Adrenal gland (tissue), 5 donors: ENCODE measurements at regions not wholly inside any gene's neighbourhood (a gene's known extent, or its start where the extent isn't known, plus 50 kb on each side); places are given as distances from the start of the nearest gene placed in this dataset.

Source experiments
- CTCF ChIP-seq, 6 experiments: fragments of 450-650 bp in 4 of 6; fragments of 200-600 bp in 2 of 6; sonication (generic) in 1 of 6; IDR thresholded peaks; 1 replicate in 5 of 6; 2 replicates in 1 of 6; pipeline versions ENCODE4 v1.5.1 to v1.8.0; 2016 to 2021; ENCODE audit warnings: antibody characterized with exemption in 6 of 6, mild to moderate bottlenecking in 2 of 6, moderate library complexity in 1 of 6
- POLR2A ChIP-seq, 2 donors: fragments of 450-650 bp; IDR thresholded peaks; one replicate each; pipeline ENCODE4 v1.6.1; 2017; ENCODE audit warnings: antibody characterized with exemption in 2 of 2, mild to moderate bottlenecking in 2 of 2, moderate library complexity in 1 of 2
- donor health status: DM: no; HTN: no; CAD: no.

GRCh38 chr6:85917522-85917921 lies 274.8 kb upstream of the SYNCRIP start:
- TF ChIP-seq CTCF (IDR thresholded peaks at IDR 0.05) (no peak), POLR2A (IDR thresholded peaks at IDR 0.05) (no peak)
